Spleen (tissue), 11 donors: ENCODE measurements at regions not wholly inside any gene's neighbourhood (a gene's known extent, or its start where the extent isn't known, plus 50 kb on each side); places are given as distances from the start of the nearest gene placed in this dataset.

Experiments used
- DNase-seq: peaks from one replicate; pipeline ENCODE4 v3.0.0-alpha.2; 2020
- H3K27ac ChIP-seq, 8 donors: fragments of 200-600 bp; sonication (generic) in 7 of 8; 1 replicate in 4 of 8; 2 replicates in 4 of 8; pipeline versions ENCODE4 v1.5.0 to v1.8.0; 2016 to 2021; ENCODE audit warnings: inconsistent platforms in 4 of 8, mild to moderate bottlenecking in 4 of 8, moderate library complexity in 1 of 8
- H3K27me3 ChIP-seq, 7 donors: fragments of 200-600 bp; sonication (generic) in 6 of 7; replicated peaks in 1 of 7; 1 replicate in 4 of 7; 2 replicates in 3 of 7; pipeline versions ENCODE4 v1.5.0 to v1.8.0; 2016 to 2021; ENCODE audit warnings: inconsistent platforms in 3 of 7, mild to moderate bottlenecking in 1 of 7
- H3K36me3 ChIP-seq, 6 donors: fragments of 200-600 bp; sonication (generic) in 5 of 6; 1 replicate in 4 of 6; 2 replicates in 2 of 6; pipeline versions ENCODE4 v1.5.0 to v1.8.0; 2016 to 2021; ENCODE audit warnings: inconsistent platforms in 2 of 6
- H3K4me1 ChIP-seq, 6 donors: fragments of 200-600 bp; sonication (generic) in 5 of 6; 1 replicate in 3 of 6; 2 replicates in 3 of 6; pipeline versions ENCODE4 v1.5.0 to v1.8.0; 2016 to 2021; ENCODE audit warnings: inconsistent platforms in 3 of 6
- H3K4me3 ChIP-seq, 8 donors: fragments of 200-600 bp; sonication (generic) in 7 of 8; 1 replicate in 4 of 8; 2 replicates in 4 of 8; pipeline versions ENCODE4 v1.5.0 to v1.8.0; 2016 to 2021; ENCODE audit warnings: inconsistent platforms in 4 of 8, mild to moderate bottlenecking in 4 of 8, moderate library complexity in 2 of 8
- H3K9me3 ChIP-seq, 8 donors: fragments of 200-600 bp; sonication (generic) in 7 of 8; 1 replicate in 4 of 8; 2 replicates in 4 of 8; pipeline versions ENCODE4 v1.5.0 to v1.8.0; 2016 to 2021; ENCODE audit warnings: inconsistent platforms in 4 of 8
- POLR2A ChIP-seq, 3 donors: fragments of 450-650 bp; IDR thresholded peaks; one replicate each; pipeline ENCODE4 v1.5.1; 2017; ENCODE audit warnings: antibody characterized with exemption in 3 of 3, mild to moderate bottlenecking in 1 of 3
- POLR2AphosphoS5 ChIP-seq, 3 donors: sonication (generic); formaldehyde crosslinking; IDR thresholded peaks; one replicate each; pipeline ENCODE4 v1.5.1; 2017; ENCODE audit warnings: antibody characterized with exemption in 3 of 3
- WGBS, 5 donors: extraction: QIAGEN DNeasy Blood & Tissue Kit in 3 of 5; methylation state at CpG; one replicate each; pipeline versions ENCODE4 v1.1.5 to v1.1.7; 2013 to 2018; 5-methylcytosine and 5-hydroxymethylcytosine counted together
- intact Hi-C: fragments of 100-400 bp; cut with DNase I; formaldehyde crosslinking; loops from one replicate; pipeline ENCODE4 v1.15.0; 2023; ENCODE audit warnings: low total_unique reads
- TF ChIP-seq, protein P1 (sequence below), 11 experiments: fragments of 200-600 bp in 7 of 11; fragments of 450-650 bp in 4 of 11; sonication (generic) in 4 of 11; IDR thresholded peaks in 8 of 11; conservative IDR thresholded peaks in 3 of 11; 1 replicate in 7 of 11; 2 replicates in 4 of 11; pipeline versions ENCODE4 v1.4.0 to v1.8.0; 2016 to 2021; ENCODE audit warnings: antibody characterized with exemption in 11 of 11, inconsistent platforms in 4 of 11, mild to moderate bottlenecking in 1 of 11
- donor health status: healthy with polysubstance abuse.
- donor health status: DM: no; HTN: no; CAD: no; lungs with moderate emphysema.
- donor health status: DM: no; HTN: no; CAD: no.
- donor health status: Bipolar disorder and iron deficiency.
- donor health status: healthy.
- donor health status: DM: no; HTN: no; CAD: no.
- donor health status: DM: yes; HTN: yes; CAD: no.

DNA sequence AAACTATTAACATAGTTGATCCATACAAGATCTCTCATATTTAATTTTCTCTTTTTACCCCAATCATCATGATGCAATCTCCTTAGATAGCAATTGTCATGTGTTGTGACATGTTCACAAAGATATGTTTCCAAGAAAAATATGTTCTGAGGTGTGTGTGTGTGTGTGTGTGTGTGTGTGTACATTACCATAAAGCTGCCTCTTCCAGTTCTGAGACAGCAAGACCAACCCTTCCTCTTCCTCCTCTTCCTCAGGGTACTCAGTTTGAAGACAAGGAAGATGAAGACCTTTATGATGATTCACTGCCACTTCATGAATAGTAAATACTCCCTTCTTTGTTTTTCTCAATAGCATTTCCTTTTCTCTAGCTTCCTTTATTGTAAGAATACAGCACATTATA lies 303.3 kb upstream of the PRDM9 start:
- H3K4me3 ChIP-seq: no peak overlapping the region
- H3K36me3 ChIP-seq: no peaks in the 10 kb centered on the region
- H3K27me3 ChIP-seq: no peaks in the 10 kb centered on the region
- no peak overlapping the region for H3K27ac ChIP-seq
- H3K4me1 ChIP-seq: no peaks in the 10 kb centered on the region
- intact Hi-C loops: no loop called here
- TF ChIP-seq, protein P1, sequence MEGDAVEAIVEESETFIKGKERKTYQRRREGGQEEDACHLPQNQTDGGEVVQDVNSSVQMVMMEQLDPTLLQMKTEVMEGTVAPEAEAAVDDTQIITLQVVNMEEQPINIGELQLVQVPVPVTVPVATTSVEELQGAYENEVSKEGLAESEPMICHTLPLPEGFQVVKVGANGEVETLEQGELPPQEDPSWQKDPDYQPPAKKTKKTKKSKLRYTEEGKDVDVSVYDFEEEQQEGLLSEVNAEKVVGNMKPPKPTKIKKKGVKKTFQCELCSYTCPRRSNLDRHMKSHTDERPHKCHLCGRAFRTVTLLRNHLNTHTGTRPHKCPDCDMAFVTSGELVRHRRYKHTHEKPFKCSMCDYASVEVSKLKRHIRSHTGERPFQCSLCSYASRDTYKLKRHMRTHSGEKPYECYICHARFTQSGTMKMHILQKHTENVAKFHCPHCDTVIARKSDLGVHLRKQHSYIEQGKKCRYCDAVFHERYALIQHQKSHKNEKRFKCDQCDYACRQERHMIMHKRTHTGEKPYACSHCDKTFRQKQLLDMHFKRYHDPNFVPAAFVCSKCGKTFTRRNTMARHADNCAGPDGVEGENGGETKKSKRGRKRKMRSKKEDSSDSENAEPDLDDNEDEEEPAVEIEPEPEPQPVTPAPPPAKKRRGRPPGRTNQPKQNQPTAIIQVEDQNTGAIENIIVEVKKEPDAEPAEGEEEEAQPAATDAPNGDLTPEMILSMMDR (IDR thresholded peaks at IDR 0.05 in 8 of 11, conservative IDR thresholded peaks at IDR 0.05 in 3 of 11): no peak
- no peak for TF ChIP-seq POLR2A (IDR thresholded peaks at IDR 0.05)
- no peak for DNase-seq
- peaks cover 0 to 3% (median 0%) of the 10 kb centered on the region in 8 donors for H3K9me3 ChIP-seq

DNA sequence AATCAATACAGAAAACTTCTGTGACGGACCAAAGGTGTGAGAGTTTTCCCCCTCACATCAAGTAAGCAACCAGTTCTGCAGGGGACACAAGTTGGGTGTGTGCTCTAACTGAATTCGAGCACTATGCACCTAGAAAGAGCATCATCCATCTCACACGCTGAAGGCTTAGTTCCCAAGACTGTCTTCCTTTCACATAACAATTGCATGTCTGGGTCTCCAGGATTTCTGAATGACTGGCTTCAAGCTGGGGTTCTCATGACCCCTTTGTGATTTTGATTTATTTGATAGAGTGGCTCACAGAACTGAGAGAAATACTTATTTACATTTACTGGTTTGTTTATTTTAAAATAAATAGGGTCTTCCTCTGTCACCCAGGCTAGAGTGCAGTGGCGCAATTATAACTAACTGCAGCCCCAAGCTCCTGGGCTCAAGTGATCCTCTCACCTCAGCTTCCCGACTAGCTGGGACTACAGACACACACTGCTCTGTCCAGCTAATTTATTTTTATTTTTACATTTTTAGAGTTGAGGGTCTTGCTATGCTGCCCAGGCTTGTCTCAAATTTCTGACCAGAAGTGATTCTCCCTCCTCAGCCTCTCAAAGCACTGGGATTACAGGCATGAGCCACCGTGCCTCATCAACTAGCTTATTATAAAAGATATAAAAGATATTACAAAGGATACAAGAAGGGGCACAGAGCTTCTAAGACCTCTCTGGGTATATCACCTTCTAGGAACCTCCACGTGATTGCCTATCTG lies 316.7 kb upstream of the CDH12 start:
- DNase-seq: no peak
- no peak overlapping the region for H3K4me3 ChIP-seq
- peaks cover 0 to 10% (median 0%) of the 10 kb centered on the region in 8 donors for H3K9me3 ChIP-seq
- intact Hi-C loops: no loop called here
- no peak overlapping the region for H3K27ac ChIP-seq
- H3K27me3 ChIP-seq: no peaks in the 10 kb centered on the region
- H3K36me3 ChIP-seq: no peaks in the 10 kb centered on the region
- no peaks in the 10 kb centered on the region for H3K4me1 ChIP-seq
- 62 to 72% (median 66%) methylated on average over 7 of the region's 7 CpGs for WGBS, 5 donors
- TF ChIP-seq POLR2AphosphoS5 (IDR thresholded peaks at IDR 0.05) (no peak), POLR2A (IDR thresholded peaks at IDR 0.05) (no peak)
- TF ChIP-seq, protein P1 (IDR thresholded peaks at IDR 0.05 in 8 of 11, conservative IDR thresholded peaks at IDR 0.05 in 3 of 11): no peak

DNA sequence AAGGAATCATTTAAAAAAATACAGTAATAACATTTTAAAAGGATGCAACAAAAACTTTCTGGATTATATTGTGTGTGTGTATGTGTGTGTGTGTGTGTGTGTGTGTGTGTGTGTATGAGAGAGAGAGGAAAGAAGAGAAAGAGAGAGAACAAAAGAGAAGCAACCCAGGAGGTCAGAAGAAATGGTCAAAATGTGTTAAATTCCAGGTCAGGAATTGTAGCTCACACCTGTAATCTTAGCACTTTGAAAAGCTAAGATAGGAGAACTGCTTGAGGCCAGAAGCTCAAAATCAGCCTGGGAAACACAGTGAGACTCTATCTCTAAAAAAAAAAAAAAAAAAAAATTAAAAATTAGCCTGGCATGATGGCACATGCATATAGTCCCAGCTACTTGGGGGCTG lies 311.8 kb upstream of the CDH12 start:
- no peak overlapping the region for H3K27ac ChIP-seq
- TF ChIP-seq, protein P1 (IDR thresholded peaks at IDR 0.05 in 8 of 11, conservative IDR thresholded peaks at IDR 0.05 in 3 of 11): no peak
- no peak for TF ChIP-seq POLR2AphosphoS5 (IDR thresholded peaks at IDR 0.05)
- no peak for TF ChIP-seq POLR2A (IDR thresholded peaks at IDR 0.05)
- peaks cover 0 to 3% (median 0%) of the 10 kb centered on the region in 8 donors for H3K9me3 ChIP-seq
- no peak overlapping the region for H3K4me3 ChIP-seq
- no peaks in the 10 kb centered on the region for H3K4me1 ChIP-seq
- no peak for DNase-seq
- no peaks in the 10 kb centered on the region for H3K27me3 ChIP-seq
- intact Hi-C loops: no loop called here
- H3K36me3 ChIP-seq: no peaks in the 10 kb centered on the region

DNA sequence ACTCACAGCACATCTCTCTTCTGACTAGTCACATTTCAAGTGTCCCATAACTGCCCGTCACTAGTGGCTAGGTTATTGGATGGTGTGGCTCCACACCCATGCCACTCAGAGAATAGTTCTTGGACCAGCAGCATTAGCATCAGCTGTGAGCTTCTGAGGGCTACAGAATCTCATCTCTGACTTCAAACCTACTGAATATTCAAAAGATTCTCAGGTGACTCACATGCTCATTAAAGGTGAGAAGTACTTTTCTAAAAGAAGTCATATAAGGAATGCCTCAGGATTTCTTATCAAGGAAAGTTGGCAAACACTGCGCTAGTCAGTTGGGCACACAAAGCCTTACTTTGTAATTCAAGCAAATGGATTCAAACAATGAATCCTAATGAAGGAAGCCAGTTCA lies 305.0 kb upstream of the CDH12 start:
- intact Hi-C loops: no loop called here
- H3K4me1 ChIP-seq: no peaks in the 10 kb centered on the region
- H3K27me3 ChIP-seq: no peaks in the 10 kb centered on the region
- H3K9me3 ChIP-seq: no peaks in the 10 kb centered on the region
- no peak overlapping the region for H3K4me3 ChIP-seq
- no peak for DNase-seq
- WGBS, 5 donors: 85 to 99% (median 89%) methylated on average over 2 of the region's 2 CpGs
- H3K27ac ChIP-seq: no peak overlapping the region
- H3K36me3 ChIP-seq: no peaks in the 10 kb centered on the region
- TF ChIP-seq POLR2AphosphoS5 (IDR thresholded peaks at IDR 0.05) (no peak), POLR2A (IDR thresholded peaks at IDR 0.05) (no peak)
- TF ChIP-seq, protein P1 (IDR thresholded peaks at IDR 0.05 in 8 of 11, conservative IDR thresholded peaks at IDR 0.05 in 3 of 11): no peak
